DND-41 (cell line): ENCODE measurements at regions not wholly inside any gene's neighbourhood (a gene's known extent, or its start where the extent isn't known, plus 50 kb on each side); places are given as distances from the start of the nearest gene placed in this dataset.

Experiments used
- ATAC-seq: fragments of 200-7000 bp; cut with Tn5 transposase; 3 replicates; pipeline ENCODE4 v1.9.1; 2021; ENCODE audit warnings: low read depth; ENCODE audit not compliant: insufficient read depth
- DNase-seq: peaks from one replicate; pipeline ENCODE4 v3.0.0-alpha.2; 2020
- H2AFZ ChIP-seq: 2 replicates; pipeline ENCODE4 v1.6.0; 2012; ENCODE audit warnings: low read depth, low read length
- H3K27ac ChIP-seq: 2 replicates; pipeline ENCODE4 v1.5.1; 2012; ENCODE audit warnings: low read length, inconsistent platforms
- H3K27me3 ChIP-seq: fragments of 200-600 bp; sonication (generic); 2 replicates; pipeline ENCODE4 v1.6.0; 2012; ENCODE audit warnings: low read length, mild to moderate bottlenecking, inconsistent platforms; ENCODE audit not compliant: insufficient read depth, poor library complexity
- H3K36me3 ChIP-seq: 2 replicates; pipeline ENCODE4 v1.5.1; 2012; ENCODE audit warnings: low read length, inconsistent platforms; ENCODE audit not compliant: insufficient read depth
- H3K4me1 ChIP-seq: 2 replicates; pipeline ENCODE4 v1.5.1; 2012; ENCODE audit warnings: mild to moderate bottlenecking, low read length; ENCODE audit not compliant: insufficient read depth
- H3K4me2 ChIP-seq: 2 replicates; pipeline ENCODE4 v1.6.0; 2012; ENCODE audit warnings: mild to moderate bottlenecking, moderate library complexity, low read length, inconsistent platforms; ENCODE audit not compliant: insufficient read depth
- H3K4me3 ChIP-seq, 2 experiments: fragments of 200-600 bp in 1 of 2; shearing (Covaris generic) in 1 of 2; 2 replicates each; pipeline ENCODE4 v1.5.1; 2012 to 2016; ENCODE audit warnings: inconsistent platforms in 2 of 2, low read length in 2 of 2, mild to moderate bottlenecking in 2 of 2, low read depth in 1 of 2, moderate library complexity in 1 of 2
- H3K79me2 ChIP-seq: 2 replicates; pipeline ENCODE4 v1.6.0; 2012; ENCODE audit warnings: low read length, inconsistent platforms; ENCODE audit not compliant: insufficient read depth
- H3K9ac ChIP-seq: 2 replicates; pipeline ENCODE4 v1.6.0; 2012; ENCODE audit warnings: low read depth, mild to moderate bottlenecking, inconsistent platforms, low read length, moderate library complexity
- H3K9me3 ChIP-seq: 2 replicates; pipeline ENCODE4 v1.5.1; 2012; ENCODE audit warnings: low read length, moderate library complexity, mild to moderate bottlenecking, inconsistent platforms; ENCODE audit not compliant: insufficient read depth, severe bottlenecking
- H4K20me1 ChIP-seq: 2 replicates; pipeline ENCODE4 v1.6.0; 2012; ENCODE audit warnings: low read length; ENCODE audit not compliant: insufficient read depth
- CTCF ChIP-seq: IDR thresholded peaks from 2 replicates; pipeline ENCODE4 v1.5.1; 2012; ENCODE audit warnings: borderline replicate concordance, low read length, moderate library complexity, mild to moderate bottlenecking; ENCODE audit not compliant: poor library complexity, severe bottlenecking; ENCODE audit errors: extremely low read depth
- EZH2 ChIP-seq: IDR thresholded peaks from 3 replicates; pipeline ENCODE4 v1.6.1; 2012; ENCODE audit warnings: borderline replicate concordance, low read depth, mild to moderate bottlenecking, moderate library complexity, low read length, inconsistent platforms; ENCODE audit not compliant: severe bottlenecking

- Histone ChIP-seq H3K27ac (no peak overlapping the region), H3K4me2 (no peak overlapping the region), H4K20me1 (no peaks in the 10 kb centered on the region), H3K27me3 (no peaks in the 10 kb centered on the region), H3K9ac (no peak overlapping the region), H2AFZ (no peak overlapping the region), H3K4me1 (no peaks in the 10 kb centered on the region), H3K4me3 (no peak overlapping the region), H3K9me3 (peaks cover 2% of the 10 kb centered on the region), H3K79me2 (no peaks in the 10 kb centered on the region), H3K36me3 (no peaks in the 10 kb centered on the region)
- ATAC-seq, result no peak
- no peak for DNase-seq
- TF ChIP-seq CTCF (no peak), EZH2 (no peak)
These were observed 1526.1 kb downstream of the STIM2 start for GRCh38 chr4:28386776-28387175.

GRCh38 chr4:28388471-28388870 lies 1527.8 kb downstream of the STIM2 start:
- Histone ChIP-seq H3K9ac (no peak overlapping the region), H3K27ac (no peak overlapping the region)

GRCh38 chr4:28391877-28392276 lies 1531.2 kb downstream of the STIM2 start:
- H3K79me2 ChIP-seq, result no peaks in the 10 kb centered on the region
- no peaks in the 10 kb centered on the region for H3K4me1 ChIP-seq
- ATAC-seq, result no peak
- H3K27me3 ChIP-seq, result no peaks in the 10 kb centered on the region
- no peak for TF ChIP-seq CTCF
- H4K20me1 ChIP-seq, result no peaks in the 10 kb centered on the region
- no peak overlapping the region for H3K4me2 ChIP-seq
- H2AFZ ChIP-seq, result no peak overlapping the region
- H3K36me3 ChIP-seq, result no peaks in the 10 kb centered on the region
- H3K9ac ChIP-seq, result no peak overlapping the region
- H3K27ac ChIP-seq, result no peak overlapping the region
- H3K4me3 ChIP-seq, result no peak overlapping the region
- no peak for DNase-seq
- H3K9me3 ChIP-seq, result peaks cover 2% of the 10 kb centered on the region

More at GRCh38 chr4:28388471-28388870, 1527.8 kb downstream of the STIM2 start:
- no peak for ATAC-seq
- Histone ChIP-seq H3K27me3 (no peaks in the 10 kb centered on the region), H3K9me3 (peaks cover 2% of the 10 kb centered on the region), H3K79me2 (no peaks in the 10 kb centered on the region), H2AFZ (no peak overlapping the region), H3K4me2 (no peak overlapping the region), H4K20me1 (no peaks in the 10 kb centered on the region), H3K36me3 (no peaks in the 10 kb centered on the region), H3K4me1 (no peaks in the 10 kb centered on the region), H3K4me3 (no peak overlapping the region)
- no peak for TF ChIP-seq EZH2
- no peak for DNase-seq

GRCh38 chr4:28402751-28403150 lies 1542.1 kb downstream of the STIM2 start:
- no peak overlapping the region for H2AFZ ChIP-seq
- DNase-seq (no peak), ATAC-seq (no peak)
- H3K36me3 ChIP-seq, result no peaks in the 10 kb centered on the region
- H3K27ac ChIP-seq, result no peak overlapping the region
- no peak overlapping the region for H3K9ac ChIP-seq
- H3K9me3 ChIP-seq, result no peaks in the 10 kb centered on the region
- H3K4me2 ChIP-seq, result no peak overlapping the region
- H4K20me1 ChIP-seq, result no peaks in the 10 kb centered on the region
- H3K4me1 ChIP-seq, result no peaks in the 10 kb centered on the region
- no peaks in the 10 kb centered on the region for H3K27me3 ChIP-seq
- H3K4me3 ChIP-seq, result no peak overlapping the region
- H3K79me2 ChIP-seq, result no peaks in the 10 kb centered on the region
- TF ChIP-seq CTCF (no peak), EZH2 (no peak)
